Ovary (tissue), 7 donors: ENCODE measurements at regions not wholly inside any gene's neighbourhood (a gene's known extent, or its start where the extent isn't known, plus 50 kb on each side); places are given as distances from the start of the nearest gene placed in this dataset.

Experiments
- DNase-seq, 5 donors: peaks; one replicate each; pipeline ENCODE4 v3.0.0-alpha.2; 2019 to 2020
- H3K27ac ChIP-seq, 2 donors: fragments of 200-600 bp; one replicate each; pipeline versions ENCODE4 v1.5.1 to v1.8.0; 2019 to 2022
- H3K27me3 ChIP-seq: fragments of 200-600 bp; one replicate; pipeline ENCODE4 v1.8.0; 2022
- H3K36me3 ChIP-seq: fragments of 200-600 bp; sonication (generic); one replicate; pipeline ENCODE4 v1.5.1; 2019
- H3K4me1 ChIP-seq: one replicate; pipeline ENCODE4 v1.8.1; 2013; ENCODE audit warnings: mild to moderate bottlenecking, moderate library complexity; ENCODE audit not compliant: insufficient read depth
- H3K4me3 ChIP-seq: fragments of 200-600 bp; sonication (generic); one replicate; pipeline ENCODE4 v1.5.1; 2017
- H3K9me3 ChIP-seq, 2 donors: fragments of 200-600 bp in 1 of 2; sonication (generic) in 1 of 2; one replicate each; pipeline versions ENCODE4 v1.5.1 to v1.8.1; 2013 to 2019; ENCODE audit warnings: mild to moderate bottlenecking in 1 of 2, moderate library complexity in 1 of 2
- EP300 ChIP-seq: sonication (generic); formaldehyde crosslinking; IDR thresholded peaks from one replicate; pipeline ENCODE4 v1.6.1; 2017; ENCODE audit warnings: antibody characterized with exemption
- POLR2A ChIP-seq: fragments of 450-650 bp; IDR thresholded peaks from one replicate; pipeline ENCODE4 v1.6.1; 2017; ENCODE audit warnings: antibody characterized with exemption, mild to moderate bottlenecking, moderate library complexity
- WGBS, 3 donors: extraction: QIAGEN DNeasy Blood & Tissue Kit in 1 of 3; methylation state at CpG; one replicate each; pipeline versions ENCODE4 v1.1.5 to v1.1.7; 2013 to 2017; 5-methylcytosine and 5-hydroxymethylcytosine counted together
- intact Hi-C, 4 donors: fragments of 100-400 bp; cut with DNase I; formaldehyde crosslinking; loops; one replicate each; pipeline versions ENCODE4 v1.11.0 to v1.15.1; 2022 to 2023
- TF ChIP-seq, protein P1 (sequence below), 3 donors: fragments of 450-650 bp in 2 of 3; fragments of 200-600 bp in 1 of 3; IDR thresholded peaks; one replicate each; pipeline versions ENCODE4 v1.5.1 to v1.8.0; 2016 to 2022; ENCODE audit warnings: antibody characterized with exemption in 3 of 3, mild to moderate bottlenecking in 1 of 3
- donor health status: DM: no; HTN: no; CAD: no; lungs with moderate emphysema.
- donor health status: DM: no; HTN: no; CAD: no.
- donor health status: Bipolar disorder and iron deficiency.
- donor health status: DM: no; HTN: no; CAD: no.
- donor health status: DM: yes; HTN: yes; CAD: no.

GRCh38 chr3:113136544-113136943, 74.8 kb upstream of the BOC start:
- Histone ChIP-seq H3K9me3 (no peaks in the 10 kb centered on the region), H3K36me3 (no peaks in the 10 kb centered on the region), H3K27me3 (no peaks in the 10 kb centered on the region), H3K4me1 (peaks cover 1% of the 10 kb centered on the region), H3K4me3 (no peak overlapping the region), H3K27ac (no peak overlapping the region)
- WGBS, 3 donors: 78 to 97% (median 95%) methylated on average over 5 of the region's 5 CpGs
- intact Hi-C loops: loop anchor here in 3 of 4 donors (1.0 to 10.0 kb wide), 3 partner anchors 82 to 152 kb away; no protein-coding TSS in a partner anchor
- no peak for DNase-seq
- TF ChIP-seq EP300: no peak
- no peak for TF ChIP-seq POLR2A
- TF ChIP-seq, protein P1, sequence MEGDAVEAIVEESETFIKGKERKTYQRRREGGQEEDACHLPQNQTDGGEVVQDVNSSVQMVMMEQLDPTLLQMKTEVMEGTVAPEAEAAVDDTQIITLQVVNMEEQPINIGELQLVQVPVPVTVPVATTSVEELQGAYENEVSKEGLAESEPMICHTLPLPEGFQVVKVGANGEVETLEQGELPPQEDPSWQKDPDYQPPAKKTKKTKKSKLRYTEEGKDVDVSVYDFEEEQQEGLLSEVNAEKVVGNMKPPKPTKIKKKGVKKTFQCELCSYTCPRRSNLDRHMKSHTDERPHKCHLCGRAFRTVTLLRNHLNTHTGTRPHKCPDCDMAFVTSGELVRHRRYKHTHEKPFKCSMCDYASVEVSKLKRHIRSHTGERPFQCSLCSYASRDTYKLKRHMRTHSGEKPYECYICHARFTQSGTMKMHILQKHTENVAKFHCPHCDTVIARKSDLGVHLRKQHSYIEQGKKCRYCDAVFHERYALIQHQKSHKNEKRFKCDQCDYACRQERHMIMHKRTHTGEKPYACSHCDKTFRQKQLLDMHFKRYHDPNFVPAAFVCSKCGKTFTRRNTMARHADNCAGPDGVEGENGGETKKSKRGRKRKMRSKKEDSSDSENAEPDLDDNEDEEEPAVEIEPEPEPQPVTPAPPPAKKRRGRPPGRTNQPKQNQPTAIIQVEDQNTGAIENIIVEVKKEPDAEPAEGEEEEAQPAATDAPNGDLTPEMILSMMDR (IDR thresholded peaks at IDR 0.05): no peak

- Histone ChIP-seq H3K4me3 (no peak overlapping the region), H3K36me3 (no peaks in the 10 kb centered on the region), H3K27ac (no peak overlapping the region), H3K27me3 (no peaks in the 10 kb centered on the region), H3K4me1 (peaks cover 1% of the 10 kb centered on the region), H3K9me3 (no peaks in the 10 kb centered on the region)
- DNase-seq: no peak
- WGBS, 3 donors: 59 to 76% (median 63%) methylated on average over 6 of the region's 6 CpGs
- TF ChIP-seq, protein P1 (IDR thresholded peaks at IDR 0.05): no peak
- TF ChIP-seq POLR2A (no peak), EP300 (no peak)
- intact Hi-C loops: loop anchor here in 3 of 4 donors (5.0 to 10.0 kb wide), 2 partner anchors 84 to 148 kb away; no protein-coding TSS in a partner anchor
Measured at GRCh38 chr3:113138839-113139743, 72.3 kb upstream of the BOC start.

DNA sequence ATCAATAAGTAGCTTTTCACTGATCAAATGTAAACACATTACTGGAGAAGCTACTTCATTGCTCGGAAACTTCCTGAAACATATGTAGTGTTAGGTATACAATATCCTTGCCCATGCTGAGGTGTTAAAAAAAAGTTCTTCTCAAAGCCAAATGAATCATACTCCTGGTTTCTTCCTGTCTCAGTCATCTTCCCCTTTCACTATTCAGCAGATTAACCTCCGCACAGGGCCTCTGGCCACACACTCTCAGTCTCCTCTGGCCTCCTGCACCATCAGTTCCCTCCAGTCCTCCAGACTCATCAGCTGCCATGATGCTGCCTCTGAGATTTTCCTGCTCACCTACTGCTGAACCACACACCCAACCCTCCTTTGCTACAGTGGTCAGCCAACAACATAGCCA, 70.5 kb upstream of the BOC start:
- WGBS, 3 donors: 90 to 98% (median 91%) methylated on average over 2 of the region's 2 CpGs
- Histone ChIP-seq H3K36me3 (no peaks in the 10 kb centered on the region), H3K27me3 (no peaks in the 10 kb centered on the region), H3K4me1 (peaks cover under 1% of the 10 kb centered on the region), H3K9me3 (no peaks in the 10 kb centered on the region), H3K27ac (no peak overlapping the region), H3K4me3 (no peak overlapping the region)
- intact Hi-C loops: loop anchor here in 1 of 4 donors (10.0 kb wide), 1 partner anchor 74 kb away; the partner anchor contains the start of gene BOC
- DNase-seq: no peak
- TF ChIP-seq EP300: no peak

- no peaks in the 10 kb centered on the region for H3K9me3 ChIP-seq
- H3K27ac ChIP-seq: no peak overlapping the region
- H3K36me3 ChIP-seq: no peaks in the 10 kb centered on the region
- peaks cover 1% of the 10 kb centered on the region for H3K4me1 ChIP-seq
- H3K4me3 ChIP-seq: no peak overlapping the region
- no peak for DNase-seq
- intact Hi-C loops: loop anchor here in 1 of 4 donors (10.0 kb wide), 1 partner anchor 73 kb away; the partner anchor contains the start of gene BOC
- TF ChIP-seq EP300 (no peak), POLR2A (no peak)
- TF ChIP-seq, protein P1 (IDR thresholded peaks at IDR 0.05): no peak
- H3K27me3 ChIP-seq: no peaks in the 10 kb centered on the region
- 96 to 97% (median 97%) methylated on average over 2 of the region's 2 CpGs for WGBS, 3 donors
Measured at GRCh38 chr3:113141543-113141942, 69.8 kb upstream of the BOC start.

- H3K27me3 ChIP-seq: no peaks in the 10 kb centered on the region
- intact Hi-C loops: loop anchor here in 1 of 4 donors (10.0 kb wide), 1 partner anchor 72 kb away; the partner anchor contains the start of gene BOC
- H3K4me3 ChIP-seq: no peak overlapping the region
- H3K27ac ChIP-seq: no peak overlapping the region
- DNase-seq: no peak
- TF ChIP-seq POLR2A (no peak), EP300 (no peak)
- TF ChIP-seq, protein P1 (IDR thresholded peaks at IDR 0.05): no peak
- no peaks in the 10 kb centered on the region for H3K36me3 ChIP-seq
- no peaks in the 10 kb centered on the region for H3K9me3 ChIP-seq
- peaks cover 1% of the 10 kb centered on the region for H3K4me1 ChIP-seq
Measured at GRCh38 chr3:113142476-113142875, 68.9 kb upstream of the BOC start.
